ENCODE measurements at regions not wholly inside any gene's neighbourhood (a gene's known extent, or its start where the extent isn't known, plus 50 kb on each side); places are given as distances from the start of the nearest gene placed in this dataset.

GRCh38 chr2:53098696-53099078 lies 668.9 kb upstream of the CHAC2 start:
- DNase-seq = no peak
- 47 to 64% (median 55%) methylated on average over 4 of the region's 4 CpGs for WGBS, 3 donors
- H3K27me3 ChIP-seq = peaks cover 3% of the 10 kb centered on the region
- H3K4me1 ChIP-seq (ENCODE audit: insufficient read depth) = no peaks in the 10 kb centered on the region
- H3K27ac ChIP-seq = no peak overlapping the region
- TF ChIP-seq POLR2A (IDR thresholded peaks at IDR 0.05) (no peak), EP300 (IDR thresholded peaks at IDR 0.05) (no peak), CTCF (IDR thresholded peaks at IDR 0.05) (no peak)
- intact Hi-C loops (cut with DNase I) = no loop called here
- H3K4me3 ChIP-seq = no peak overlapping the region
- no peaks in the 10 kb centered on the region for H3K36me3 ChIP-seq
- no peaks in the 10 kb centered on the region for H3K9me3 ChIP-seq

GRCh38 chr2:53096351-53096750 lies 671.3 kb upstream of the CHAC2 start:
- Histone ChIP-seq H3K36me3 (no peaks in the 10 kb centered on the region), H3K27ac (no peak overlapping the region), H3K9me3 (no peaks in the 10 kb centered on the region), H3K27me3 (peaks cover 3% of the 10 kb centered on the region), H3K4me3 (no peak overlapping the region), H3K4me1 (ENCODE audit: insufficient read depth) (no peaks in the 10 kb centered on the region)
- no peak for DNase-seq
- intact Hi-C loops (cut with DNase I) = no loop called here
- TF ChIP-seq EP300 (IDR thresholded peaks at IDR 0.05) (no peak), POLR2A (IDR thresholded peaks at IDR 0.05) (no peak), CTCF (IDR thresholded peaks at IDR 0.05) (no peak)
- 21 to 28% (median 26%) methylated on average over 4 of the region's 4 CpGs for WGBS, 3 donors

GRCh38 chr2:53095664-53096063 lies 671.9 kb upstream of the CHAC2 start:
- no peak for DNase-seq
- Histone ChIP-seq H3K27me3 (peaks cover 3% of the 10 kb centered on the region), H3K4me1 (ENCODE audit: insufficient read depth) (no peaks in the 10 kb centered on the region), H3K36me3 (no peaks in the 10 kb centered on the region), H3K9me3 (no peaks in the 10 kb centered on the region), H3K27ac (no peak overlapping the region), H3K4me3 (no peak overlapping the region)
- 47 to 55% (median 50%) methylated on average over 1 of the region's 1 CpG for WGBS, 3 donors
- TF ChIP-seq CTCF (IDR thresholded peaks at IDR 0.05) (no peak), POLR2A (IDR thresholded peaks at IDR 0.05) (no peak), EP300 (IDR thresholded peaks at IDR 0.05) (no peak)
- intact Hi-C loops (cut with DNase I) = no loop called here

GRCh38 chr2:53095227-53095626 lies 672.4 kb upstream of the CHAC2 start:
- intact Hi-C loops (cut with DNase I) = no loop called here
- no peaks in the 10 kb centered on the region for H3K9me3 ChIP-seq
- H3K4me3 ChIP-seq = no peak overlapping the region
- DNase-seq = no peak
- TF ChIP-seq CTCF (IDR thresholded peaks at IDR 0.05) (no peak), EP300 (IDR thresholded peaks at IDR 0.05) (no peak), POLR2A (IDR thresholded peaks at IDR 0.05) (no peak)
- H3K27ac ChIP-seq = no peak overlapping the region
- no peaks in the 10 kb centered on the region for H3K4me1 ChIP-seq (ENCODE audit: insufficient read depth)
- 85 to 96% (median 91%) methylated on average over 1 of the region's 1 CpG for WGBS, 3 donors
- H3K36me3 ChIP-seq = no peaks in the 10 kb centered on the region
- H3K27me3 ChIP-seq = peaks cover 3% of the 10 kb centered on the region

GRCh38 chr2:53093355-53093754 lies 674.2 kb upstream of the CHAC2 start:
- Histone ChIP-seq H3K4me1 (ENCODE audit: insufficient read depth) (no peaks in the 10 kb centered on the region), H3K4me3 (no peak overlapping the region), H3K27ac (no peak overlapping the region), H3K36me3 (no peaks in the 10 kb centered on the region), H3K9me3 (no peaks in the 10 kb centered on the region), H3K27me3 (peaks cover 3% of the 10 kb centered on the region)
- 80 to 88% (median 82%) methylated on average over 1 of the region's 1 CpG for WGBS, 3 donors
- no peak for TF ChIP-seq POLR2A (IDR thresholded peaks at IDR 0.05)
- TF ChIP-seq EP300 (IDR thresholded peaks at IDR 0.05) = no peak
- no peak for DNase-seq
- intact Hi-C loops (cut with DNase I) = no loop called here
